ENCODE measurements at regions not wholly inside any gene's neighbourhood (a gene's known extent, or its start where the extent isn't known, plus 50 kb on each side); places are given as distances from the start of the nearest gene placed in this dataset.

DNA sequence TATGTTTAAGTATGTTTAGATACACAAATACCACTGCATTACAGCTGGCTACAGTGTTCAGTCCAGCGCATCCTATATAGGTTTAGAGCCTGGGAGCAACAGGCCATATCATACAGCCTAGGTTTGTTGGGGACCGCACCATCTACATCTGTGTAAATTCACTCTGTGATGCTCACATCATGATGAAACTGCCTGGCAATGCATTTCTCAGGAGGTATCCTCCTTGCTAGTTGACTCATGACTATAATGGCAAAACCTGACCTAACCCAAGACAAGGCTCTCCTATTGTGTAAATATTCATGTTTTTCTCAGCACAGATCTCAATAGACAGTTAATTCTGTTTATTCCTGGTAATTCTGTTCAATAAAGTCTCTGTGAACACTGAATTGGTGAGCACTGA lies 240.7 kb upstream of the PFKP start:
- peaks cover 0 to 8% (median 5%) of the 10 kb centered on the region in 5 donors for H3K27me3 ChIP-seq (ENCODE audit: control insufficient read depth in 5 of 5, insufficient read depth in 4 of 5, low read length in 5 of 5)
- no peak overlapping the region for H3K4me3 ChIP-seq (ENCODE audit: low read depth in 1 of 5, low read length in 5 of 5)
- H3K4me1 ChIP-seq (ENCODE audit: control insufficient read depth in 5 of 5, insufficient read depth in 5 of 5, low read length in 5 of 5), result no peaks in the 10 kb centered on the region
- H3K36me3 ChIP-seq (ENCODE audit: control insufficient read depth in 5 of 5, insufficient read depth in 5 of 5, low read length in 5 of 5), result no peaks in the 10 kb centered on the region
- H3K27ac ChIP-seq (ENCODE audit: low read depth, low read length), result no peak overlapping the region
- no peak overlapping the region for H3K9ac ChIP-seq (ENCODE audit: low read length in 5 of 5)
- peaks cover 0 to 7% (median 0%) of the 10 kb centered on the region in 5 donors for H3K9me3 ChIP-seq (ENCODE audit: control insufficient read depth in 5 of 5, low read length in 5 of 5)

DNA sequence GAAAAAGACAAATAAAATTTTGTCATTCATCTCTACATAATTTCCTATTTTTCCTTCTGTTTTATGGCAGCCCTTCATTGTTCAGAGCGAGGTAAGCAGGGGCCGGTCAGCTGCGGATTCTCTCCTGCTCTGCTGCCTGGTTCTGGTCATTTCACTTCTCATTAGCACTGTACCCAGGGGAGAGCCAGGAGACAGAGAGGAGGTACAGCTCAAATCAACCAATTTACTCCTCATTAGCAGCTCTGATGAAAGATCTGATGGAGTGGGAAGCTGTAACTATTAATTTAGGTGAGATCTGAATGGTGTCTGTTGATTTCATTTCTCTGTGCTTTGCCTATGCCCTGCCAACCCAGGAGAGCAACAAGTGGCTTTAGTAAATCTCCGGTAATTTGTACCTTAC lies 241.5 kb upstream of the PFKP start:
- H3K4me1 ChIP-seq (ENCODE audit: control insufficient read depth in 5 of 5, insufficient read depth in 5 of 5, low read length in 5 of 5), result no peaks in the 10 kb centered on the region
- no peak overlapping the region for H3K4me3 ChIP-seq (ENCODE audit: low read depth in 1 of 5, low read length in 5 of 5)
- no peaks in the 10 kb centered on the region for H3K36me3 ChIP-seq (ENCODE audit: control insufficient read depth in 5 of 5, insufficient read depth in 5 of 5, low read length in 5 of 5)
- peaks cover 0 to 8% (median 5%) of the 10 kb centered on the region in 5 donors for H3K27me3 ChIP-seq (ENCODE audit: control insufficient read depth in 5 of 5, insufficient read depth in 4 of 5, low read length in 5 of 5)
- H3K9me3 ChIP-seq (ENCODE audit: control insufficient read depth in 5 of 5, low read length in 5 of 5), result peaks cover 0 to 7% (median 0%) of the 10 kb centered on the region in 5 donors
- H3K27ac ChIP-seq (ENCODE audit: low read depth, low read length), result no peak overlapping the region
- no peak overlapping the region for H3K9ac ChIP-seq (ENCODE audit: low read length in 5 of 5)

DNA sequence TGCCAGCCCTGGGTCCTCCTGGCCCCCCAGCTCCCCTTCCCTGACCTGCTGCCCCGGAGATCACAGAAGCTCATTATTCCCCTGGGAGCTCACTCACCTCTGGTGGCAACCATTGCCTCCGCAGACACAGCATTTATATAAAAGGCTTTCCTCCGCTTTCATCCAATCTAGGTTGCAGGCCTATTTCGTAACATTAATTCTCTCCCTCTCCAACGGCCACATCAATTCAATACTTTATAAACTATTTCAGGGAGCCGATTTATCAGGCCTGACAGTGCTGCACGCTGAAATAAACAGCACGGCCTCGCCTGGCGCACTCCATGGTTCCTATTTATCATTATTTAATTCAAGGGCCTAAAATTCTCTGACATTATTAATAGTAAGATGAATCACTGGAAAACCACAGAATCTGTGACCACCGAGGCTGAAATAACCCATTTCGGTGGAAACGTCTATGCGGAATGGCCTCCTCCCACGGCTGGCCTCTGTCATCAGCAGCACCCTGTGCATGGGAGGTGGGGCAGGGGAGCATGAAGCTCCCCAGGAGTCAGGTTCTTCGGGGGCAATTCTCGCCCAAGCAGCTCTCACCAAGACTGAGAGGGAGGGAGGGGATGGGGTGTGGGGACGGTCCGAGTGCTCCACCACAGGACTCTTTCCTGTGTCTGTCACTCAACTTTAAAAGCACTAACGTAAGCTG lies 249.3 kb upstream of the PFKP start:
- Histone ChIP-seq H3K27me3 (ENCODE audit: control insufficient read depth in 5 of 5, insufficient read depth in 4 of 5, low read length in 5 of 5) (peaks cover 0 to 4% (median 0%) of the 10 kb centered on the region in 5 donors), H3K4me3 (ENCODE audit: low read depth in 1 of 5, low read length in 5 of 5) (no peak overlapping the region), H3K27ac (ENCODE audit: low read depth, low read length) (no peak overlapping the region), H3K9ac (ENCODE audit: low read length in 5 of 5) (no peak overlapping the region), H3K4me1 (ENCODE audit: control insufficient read depth in 5 of 5, insufficient read depth in 5 of 5, low read length in 5 of 5) (no peaks in the 10 kb centered on the region), H3K36me3 (ENCODE audit: control insufficient read depth in 5 of 5, insufficient read depth in 5 of 5, low read length in 5 of 5) (no peaks in the 10 kb centered on the region), H3K9me3 (ENCODE audit: control insufficient read depth in 5 of 5, low read length in 5 of 5) (no peaks in the 10 kb centered on the region)

DNA sequence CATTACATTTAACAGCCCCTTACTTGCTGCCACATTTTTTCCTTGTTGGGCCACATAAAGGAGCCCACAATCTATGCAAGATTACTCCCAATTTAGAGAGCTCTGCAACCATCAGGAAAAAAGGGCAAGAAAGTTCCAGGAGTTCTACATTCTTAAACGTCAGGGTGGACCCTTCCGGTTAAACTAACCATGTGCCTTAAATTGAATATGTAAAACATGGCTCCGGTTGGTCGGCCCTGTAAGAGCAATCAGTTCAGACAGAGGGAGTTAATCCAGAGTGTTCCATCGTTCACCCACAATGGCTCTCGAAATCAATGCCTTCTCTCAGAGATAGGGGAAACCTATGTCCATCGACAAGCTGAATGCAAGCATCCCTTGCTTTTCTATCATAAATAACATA lies 253.7 kb upstream of the PFKP start:
- Histone ChIP-seq H3K9ac (ENCODE audit: low read length in 5 of 5) (no peak overlapping the region), H3K4me1 (ENCODE audit: control insufficient read depth in 5 of 5, insufficient read depth in 5 of 5, low read length in 5 of 5) (no peaks in the 10 kb centered on the region), H3K4me3 (ENCODE audit: low read depth in 1 of 5, low read length in 5 of 5) (no peak overlapping the region)

DNA sequence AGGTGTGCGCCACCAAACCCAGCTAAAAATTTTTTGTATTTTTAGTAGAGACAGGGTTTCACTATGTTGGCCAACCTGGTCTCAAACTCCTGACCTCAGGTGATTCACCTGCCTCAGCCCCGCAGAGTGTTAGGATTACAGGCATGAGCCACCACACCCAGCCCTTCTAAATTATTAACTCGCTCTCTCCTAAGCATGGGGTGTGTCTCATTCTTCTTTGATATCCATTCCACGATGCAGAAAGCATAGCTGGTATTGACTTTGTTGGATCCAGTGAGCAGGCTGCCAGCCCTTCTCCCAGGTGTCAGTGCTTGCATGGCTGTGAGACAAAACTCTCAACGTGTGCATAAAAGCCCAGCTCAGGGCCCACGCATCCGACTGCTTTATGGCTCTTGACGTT lies 254.1 kb upstream of the PFKP start:
- no peaks in the 10 kb centered on the region for H3K4me1 ChIP-seq (ENCODE audit: control insufficient read depth in 5 of 5, insufficient read depth in 5 of 5, low read length in 5 of 5)
- no peak overlapping the region for H3K27ac ChIP-seq (ENCODE audit: low read depth, low read length)
- no peak overlapping the region for H3K9ac ChIP-seq (ENCODE audit: low read length in 5 of 5)
- no peaks in the 10 kb centered on the region for H3K36me3 ChIP-seq (ENCODE audit: control insufficient read depth in 5 of 5, insufficient read depth in 5 of 5, low read length in 5 of 5)
- peaks cover 0 to 4% (median 0%) of the 10 kb centered on the region in 5 donors for H3K27me3 ChIP-seq (ENCODE audit: control insufficient read depth in 5 of 5, insufficient read depth in 4 of 5, low read length in 5 of 5)
- no peak overlapping the region for H3K4me3 ChIP-seq (ENCODE audit: low read depth in 1 of 5, low read length in 5 of 5)
- peaks cover 0 to 3% (median 0%) of the 10 kb centered on the region in 5 donors for H3K9me3 ChIP-seq (ENCODE audit: control insufficient read depth in 5 of 5, low read length in 5 of 5)

More for the DNA sequence above, 253.7 kb upstream of the PFKP start:
- Histone ChIP-seq H3K9me3 (ENCODE audit: control insufficient read depth in 5 of 5, low read length in 5 of 5) (no peaks in the 10 kb centered on the region), H3K27me3 (ENCODE audit: control insufficient read depth in 5 of 5, insufficient read depth in 4 of 5, low read length in 5 of 5) (peaks cover 0 to 4% (median 0%) of the 10 kb centered on the region in 5 donors), H3K36me3 (ENCODE audit: control insufficient read depth in 5 of 5, insufficient read depth in 5 of 5, low read length in 5 of 5) (no peaks in the 10 kb centered on the region), H3K27ac (ENCODE audit: low read depth, low read length) (no peak overlapping the region)

DNA sequence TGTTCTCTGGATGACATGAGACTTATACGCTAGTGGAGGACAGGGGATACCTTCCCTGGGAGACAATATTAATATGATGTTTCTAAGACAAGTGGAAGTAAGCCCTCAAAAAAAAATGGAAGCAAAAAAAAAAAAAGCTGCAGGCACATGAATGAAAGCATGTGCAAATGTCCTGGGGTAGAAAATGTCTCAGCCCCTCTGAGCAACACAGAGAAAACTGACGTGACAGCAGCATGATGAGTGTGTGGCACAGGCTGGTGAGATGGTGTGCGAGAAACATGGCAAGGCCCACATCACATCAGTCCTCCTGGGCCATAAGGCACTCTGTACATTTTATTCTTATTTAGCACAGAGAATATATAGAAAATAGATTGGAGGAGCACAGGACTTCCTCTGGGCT lies 254.7 kb upstream of the PFKP start:
- Histone ChIP-seq H3K27ac (ENCODE audit: low read depth, low read length) (no peak overlapping the region), H3K4me1 (ENCODE audit: control insufficient read depth in 5 of 5, insufficient read depth in 5 of 5, low read length in 5 of 5) (no peaks in the 10 kb centered on the region), H3K36me3 (ENCODE audit: control insufficient read depth in 5 of 5, insufficient read depth in 5 of 5, low read length in 5 of 5) (no peaks in the 10 kb centered on the region), H3K4me3 (ENCODE audit: low read depth in 1 of 5, low read length in 5 of 5) (no peak overlapping the region), H3K9me3 (ENCODE audit: control insufficient read depth in 5 of 5, low read length in 5 of 5) (peaks cover 0 to 3% (median 0%) of the 10 kb centered on the region in 5 donors), H3K9ac (ENCODE audit: low read length in 5 of 5) (no peak overlapping the region), H3K27me3 (ENCODE audit: control insufficient read depth in 5 of 5, insufficient read depth in 4 of 5, low read length in 5 of 5) (peaks cover 0 to 4% (median 0%) of the 10 kb centered on the region in 5 donors)

DNA sequence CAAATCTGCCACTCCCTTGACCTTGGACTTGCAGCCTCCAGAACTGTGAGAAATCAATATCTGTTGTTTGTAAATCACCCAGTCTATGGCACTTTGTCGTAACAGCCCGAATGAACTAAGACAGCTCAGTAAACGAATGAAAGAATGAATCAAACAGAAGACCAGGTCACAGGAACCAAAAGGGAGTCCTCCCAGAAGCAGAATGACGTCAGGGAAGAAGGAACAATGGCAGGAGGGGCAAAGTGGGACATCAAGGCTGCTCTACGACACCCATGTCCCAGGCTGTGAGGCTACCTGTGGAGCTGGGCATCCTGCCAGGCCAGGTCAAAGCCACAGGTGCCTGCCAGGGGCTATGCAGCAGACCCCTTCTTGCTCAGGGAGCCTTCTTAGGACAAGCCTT lies 267.2 kb upstream of the PFKP start:
- H3K27ac ChIP-seq (ENCODE audit: low read depth, low read length), result no peak overlapping the region
- H3K9me3 ChIP-seq (ENCODE audit: control insufficient read depth in 5 of 5, low read length in 5 of 5), result peaks cover 0 to 6% (median 3%) of the 10 kb centered on the region in 5 donors
- H3K36me3 ChIP-seq (ENCODE audit: control insufficient read depth in 5 of 5, insufficient read depth in 5 of 5, low read length in 5 of 5), result no peaks in the 10 kb centered on the region
- H3K4me3 ChIP-seq (ENCODE audit: low read depth in 1 of 5, low read length in 5 of 5), result no peak overlapping the region
- no peaks in the 10 kb centered on the region for H3K4me1 ChIP-seq (ENCODE audit: control insufficient read depth in 5 of 5, insufficient read depth in 5 of 5, low read length in 5 of 5)
- H3K27me3 ChIP-seq (ENCODE audit: control insufficient read depth in 5 of 5, insufficient read depth in 4 of 5, low read length in 5 of 5), result peaks cover 0 to 7% (median 0%) of the 10 kb centered on the region in 5 donors
- H3K9ac ChIP-seq (ENCODE audit: low read length in 5 of 5), result no peak overlapping the region

DNA sequence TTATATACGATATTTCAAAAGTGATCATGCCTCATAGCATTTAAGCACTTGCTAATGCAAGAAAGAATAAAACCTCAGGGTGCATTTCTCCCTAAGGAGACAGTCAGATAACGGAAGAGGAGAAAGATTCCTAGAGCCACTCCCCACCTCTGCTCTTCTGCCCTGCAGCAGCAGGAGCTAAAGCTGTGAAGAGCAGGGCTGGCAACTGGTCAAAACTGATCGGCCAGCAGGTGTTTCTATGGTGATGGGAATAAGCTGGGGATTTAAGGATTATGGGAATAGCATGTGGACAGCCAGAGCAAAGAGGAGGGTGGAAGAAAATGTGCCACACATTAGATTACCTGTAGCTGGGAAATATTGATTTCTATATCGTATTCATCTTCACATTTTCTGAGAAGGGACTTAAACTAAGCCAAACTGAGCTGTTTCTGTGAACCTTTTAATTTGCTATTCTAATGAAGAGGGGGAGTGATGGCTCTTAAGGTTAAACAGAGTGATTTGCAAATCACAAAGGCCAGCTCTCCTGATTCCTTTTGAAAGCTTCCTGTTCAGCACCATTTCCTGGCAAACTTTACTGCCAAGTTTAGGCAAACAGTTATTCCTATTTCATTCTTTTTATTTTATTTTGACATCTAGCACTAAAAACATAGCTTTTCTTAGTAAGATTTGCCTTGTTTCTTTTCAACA lies 268.9 kb upstream of the PFKP start:
- Histone ChIP-seq H3K4me3 (ENCODE audit: low read depth in 1 of 5, low read length in 5 of 5) (no peak overlapping the region), H3K27me3 (ENCODE audit: control insufficient read depth in 5 of 5, insufficient read depth in 4 of 5, low read length in 5 of 5) (peaks cover 0 to 7% (median 0%) of the 10 kb centered on the region in 5 donors), H3K9ac (ENCODE audit: low read length in 5 of 5) (no peak overlapping the region), H3K36me3 (ENCODE audit: control insufficient read depth in 5 of 5, insufficient read depth in 5 of 5, low read length in 5 of 5) (no peaks in the 10 kb centered on the region), H3K9me3 (ENCODE audit: control insufficient read depth in 5 of 5, low read length in 5 of 5) (peaks cover 0 to 9% (median 3%) of the 10 kb centered on the region in 5 donors), H3K27ac (ENCODE audit: low read depth, low read length) (no peak overlapping the region), H3K4me1 (ENCODE audit: control insufficient read depth in 5 of 5, insufficient read depth in 5 of 5, low read length in 5 of 5) (no peaks in the 10 kb centered on the region)

DNA sequence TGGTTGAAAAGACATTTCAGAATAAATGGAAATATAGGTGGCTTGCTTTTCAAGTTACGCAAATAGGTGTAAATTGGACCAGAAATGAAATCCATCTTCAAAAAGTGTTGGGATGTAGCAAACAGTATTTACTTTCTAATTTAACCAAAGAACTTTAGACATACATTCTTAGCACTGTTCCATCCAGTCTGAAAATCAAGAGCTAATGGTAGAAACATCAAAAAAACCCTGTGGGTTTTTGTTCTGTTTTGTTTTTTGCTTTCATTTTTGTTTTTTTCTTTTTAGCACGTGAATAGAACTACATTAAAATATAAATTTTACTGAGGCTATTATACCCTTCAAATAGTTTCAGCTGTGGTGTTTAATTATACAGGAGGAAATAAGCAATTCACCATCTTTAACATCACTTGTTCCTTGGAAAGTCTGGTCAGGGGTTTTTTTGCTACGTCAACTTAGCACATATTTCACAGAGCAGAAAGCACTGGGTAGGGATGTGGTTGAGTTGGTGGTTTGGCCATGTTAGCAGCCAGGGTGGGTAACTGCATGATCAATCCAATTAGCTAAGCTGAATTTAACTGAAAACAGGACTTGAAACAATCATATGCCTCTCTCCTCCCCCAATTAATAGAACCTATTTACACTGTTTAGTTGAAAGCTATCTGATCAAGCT lies 275.4 kb upstream of the PFKP start:
- H3K27me3 ChIP-seq (ENCODE audit: control insufficient read depth in 5 of 5, insufficient read depth in 4 of 5, low read length in 5 of 5), result no peaks in the 10 kb centered on the region
- H3K4me3 ChIP-seq (ENCODE audit: low read depth in 1 of 5, low read length in 5 of 5), result no peak overlapping the region
- H3K9ac ChIP-seq (ENCODE audit: low read length in 5 of 5), result no peak overlapping the region
- H3K4me1 ChIP-seq (ENCODE audit: control insufficient read depth in 5 of 5, insufficient read depth in 5 of 5, low read length in 5 of 5), result no peaks in the 10 kb centered on the region
- no peak overlapping the region for H3K27ac ChIP-seq (ENCODE audit: low read depth, low read length)
- peaks cover 0 to 11% (median 3%) of the 10 kb centered on the region in 5 donors for H3K9me3 ChIP-seq (ENCODE audit: control insufficient read depth in 5 of 5, low read length in 5 of 5)
- H3K36me3 ChIP-seq (ENCODE audit: control insufficient read depth in 5 of 5, insufficient read depth in 5 of 5, low read length in 5 of 5), result no peaks in the 10 kb centered on the region

Data from subcutaneous abdominal adipose tissue (tissue), 5 donors.